ENCODE measurements at regions not wholly inside any gene's neighbourhood (a gene's known extent, or its start where the extent isn't known, plus 50 kb on each side); places are given as distances from the start of the nearest gene placed in this dataset.

DNA sequence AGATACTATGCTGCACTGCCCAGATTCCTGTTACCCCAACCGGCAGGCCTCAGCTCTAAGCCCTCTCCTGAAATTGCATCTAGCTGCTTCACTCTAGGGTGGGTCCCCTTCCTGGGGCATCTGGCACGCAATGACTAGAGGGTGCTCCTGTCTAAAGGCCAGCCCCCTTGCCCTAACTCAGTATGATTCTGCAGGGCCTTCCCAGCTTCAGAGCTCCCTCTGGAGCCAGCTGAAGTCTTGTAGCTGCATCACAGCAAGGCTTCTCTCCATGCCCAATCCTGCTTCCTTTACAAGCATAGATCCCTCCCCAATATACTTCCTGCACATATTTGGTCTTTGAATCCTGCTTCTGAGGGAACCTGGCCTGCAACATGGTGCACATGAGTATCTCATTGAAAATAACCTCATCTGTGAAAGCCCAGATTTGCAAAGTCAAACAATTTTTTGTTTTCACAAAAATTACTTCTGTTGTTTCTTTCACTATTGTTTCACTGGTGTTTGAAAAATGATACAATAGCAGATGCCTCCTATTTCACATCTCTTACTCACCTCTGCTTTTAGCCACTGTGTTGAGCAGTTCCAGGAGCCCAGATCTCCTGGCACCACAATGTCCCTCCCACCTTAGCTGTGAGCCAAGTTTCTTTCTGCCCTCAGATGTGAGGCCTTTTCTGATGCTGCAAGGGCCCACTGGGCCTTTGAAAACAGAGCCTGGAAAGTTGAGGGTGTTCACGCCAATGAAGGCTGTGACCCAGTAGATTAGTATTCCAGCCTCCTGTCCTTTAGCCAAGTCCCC, 169.5 kb upstream of the EGLN3 start:
- no peaks in the 10 kb centered on the region for H3K4me1 Mint-ChIP-seq (ENCODE audit: low read depth)
- H3K27me3 Mint-ChIP-seq = peaks cover 6% of the 10 kb centered on the region
- no peak overlapping the region for H3K27ac Mint-ChIP-seq
- H3K36me3 Mint-ChIP-seq = peaks cover 3% of the 10 kb centered on the region
- peaks cover 4% of the 10 kb centered on the region for H3K9me3 Mint-ChIP-seq (ENCODE audit: low read depth)
- H3K4me3 Mint-ChIP-seq = no peak overlapping the region

DNA sequence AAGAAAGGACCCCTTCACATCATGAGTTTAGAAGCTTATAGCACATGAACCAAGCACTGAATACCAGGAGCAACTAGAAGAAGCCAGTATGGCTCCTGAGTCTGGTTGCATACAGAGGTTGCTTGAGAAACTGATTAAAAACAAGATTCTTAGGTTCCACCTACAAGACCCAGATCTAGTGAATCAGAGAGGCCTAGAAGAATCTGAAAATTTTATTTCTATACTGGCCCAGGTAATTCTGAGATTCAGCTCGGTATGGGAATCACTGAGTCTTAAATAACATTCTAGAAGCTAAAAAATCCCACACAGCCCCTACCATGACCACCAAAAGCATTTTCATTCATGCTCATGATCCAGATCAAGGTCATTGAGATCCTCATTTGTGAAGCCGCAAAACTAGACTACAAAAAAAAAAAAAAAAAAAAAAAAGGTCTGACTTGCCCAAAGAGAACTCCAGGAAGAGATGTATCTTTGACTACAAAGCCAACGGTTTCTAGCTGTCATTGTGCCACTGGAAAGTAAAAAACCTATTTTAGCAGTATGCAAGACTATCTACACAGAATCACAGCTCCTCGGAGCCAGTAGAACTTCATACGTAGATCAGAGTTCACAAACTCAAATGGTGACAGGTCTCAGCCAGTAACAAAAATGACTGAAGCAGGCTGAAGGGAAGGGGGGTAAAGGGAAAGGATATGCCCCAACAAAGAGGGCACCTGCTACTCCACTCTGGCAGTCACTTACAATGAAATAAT, 168.4 kb upstream of the EGLN3 start:
- Mint-ChIP-seq H3K4me1 (ENCODE audit: low read depth) (no peaks in the 10 kb centered on the region), H3K36me3 (peaks cover 3% of the 10 kb centered on the region), H3K27ac (no peak overlapping the region), H3K27me3 (peaks cover 11% of the 10 kb centered on the region), H3K9me3 (ENCODE audit: low read depth) (peaks cover 4% of the 10 kb centered on the region), H3K4me3 (no peak overlapping the region)

- Mint-ChIP-seq H3K27me3 (peaks cover 8% of the 10 kb centered on the region), H3K36me3 (peaks cover 3% of the 10 kb centered on the region), H3K9me3 (ENCODE audit: low read depth) (peaks cover 4% of the 10 kb centered on the region)
These were observed 163.1 kb upstream of the EGLN3 start for GRCh38 chr14:34113991-34114390.

DNA sequence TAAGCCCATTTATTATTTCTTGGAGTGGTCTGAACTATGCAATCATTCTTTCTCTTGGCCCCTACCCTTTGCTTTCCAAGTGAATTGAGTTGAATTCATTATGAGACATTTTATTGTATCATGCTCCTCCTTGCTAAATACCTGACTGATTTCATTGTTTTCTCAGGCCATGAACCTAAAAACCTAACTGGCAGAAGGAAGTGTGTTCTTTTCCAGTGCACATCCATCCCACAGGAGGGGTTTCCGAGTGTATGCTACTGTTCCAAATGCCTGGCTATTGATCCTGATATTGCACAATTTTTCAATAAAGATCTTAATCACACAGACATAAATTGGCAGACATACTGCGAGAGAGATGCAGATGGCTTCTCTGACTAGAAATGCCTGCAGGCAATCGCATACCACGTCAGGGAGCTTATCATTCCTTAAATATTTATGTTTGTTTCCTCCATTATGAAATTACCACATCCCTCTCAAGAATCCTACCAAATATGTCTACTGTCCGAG, 162.2 kb upstream of the EGLN3 start:
- Mint-ChIP-seq H3K4me1 (ENCODE audit: low read depth) (no peaks in the 10 kb centered on the region), H3K27me3 (peaks cover 8% of the 10 kb centered on the region), H3K36me3 (peaks cover 3% of the 10 kb centered on the region), H3K4me3 (no peak overlapping the region), H3K9me3 (ENCODE audit: low read depth) (peaks cover 4% of the 10 kb centered on the region), H3K27ac (no peak overlapping the region)

More at GRCh38 chr14:34113991-34114390, 163.1 kb upstream of the EGLN3 start:
- no peaks in the 10 kb centered on the region for H3K4me1 Mint-ChIP-seq (ENCODE audit: low read depth)
- H3K27ac Mint-ChIP-seq = no peak overlapping the region
- no peak overlapping the region for H3K4me3 Mint-ChIP-seq

DNA sequence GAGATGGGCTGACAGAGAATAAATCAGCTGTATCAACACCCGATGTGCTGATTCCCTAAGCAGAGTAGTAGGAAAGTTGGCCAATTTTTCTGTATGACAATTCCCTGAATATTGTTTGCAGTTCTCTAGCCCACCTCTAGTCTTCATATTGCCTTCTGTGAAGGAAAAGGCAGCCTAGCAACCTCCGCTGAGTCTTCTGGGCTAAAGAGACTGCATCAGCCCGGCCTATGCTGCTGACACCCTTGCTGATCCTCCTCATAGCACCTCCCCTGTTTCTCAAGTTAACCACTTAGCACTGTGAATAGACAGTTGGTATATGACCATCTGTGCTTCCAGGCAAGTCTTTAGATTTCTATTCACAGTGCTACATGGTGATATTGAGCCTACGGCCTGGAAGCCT, 161.1 kb upstream of the EGLN3 start:
- peaks cover 3% of the 10 kb centered on the region for H3K36me3 Mint-ChIP-seq
- H3K4me3 Mint-ChIP-seq = no peak overlapping the region
- no peak overlapping the region for H3K27ac Mint-ChIP-seq

GRCh38 chr14:34111505-34111904, 160.6 kb upstream of the EGLN3 start:
- Mint-ChIP-seq H3K4me1 (ENCODE audit: low read depth) (no peaks in the 10 kb centered on the region), H3K36me3 (peaks cover 3% of the 10 kb centered on the region), H3K27me3 (peaks cover 7% of the 10 kb centered on the region), H3K9me3 (ENCODE audit: low read depth) (peaks cover 4% of the 10 kb centered on the region), H3K4me3 (no peak overlapping the region), H3K27ac (no peak overlapping the region)

More for the DNA sequence above, 161.1 kb upstream of the EGLN3 start:
- Mint-ChIP-seq H3K4me1 (ENCODE audit: low read depth) (no peaks in the 10 kb centered on the region), H3K27me3 (peaks cover 7% of the 10 kb centered on the region), H3K9me3 (ENCODE audit: low read depth) (peaks cover 4% of the 10 kb centered on the region)

GRCh38 chr14:34110531-34110930, 159.7 kb upstream of the EGLN3 start:
- H3K4me3 Mint-ChIP-seq = no peak overlapping the region
- H3K27me3 Mint-ChIP-seq = peaks cover 5% of the 10 kb centered on the region
- H3K9me3 Mint-ChIP-seq (ENCODE audit: low read depth) = no peaks in the 10 kb centered on the region
- H3K4me1 Mint-ChIP-seq (ENCODE audit: low read depth) = no peaks in the 10 kb centered on the region
- no peak overlapping the region for H3K27ac Mint-ChIP-seq
- no peaks in the 10 kb centered on the region for H3K36me3 Mint-ChIP-seq

GRCh38 chr14:34107441-34107840, 156.6 kb upstream of the EGLN3 start:
- no peaks in the 10 kb centered on the region for H3K9me3 Mint-ChIP-seq (ENCODE audit: low read depth)
- H3K4me3 Mint-ChIP-seq = no peak overlapping the region
- H3K27me3 Mint-ChIP-seq = no peaks in the 10 kb centered on the region
- no peaks in the 10 kb centered on the region for H3K36me3 Mint-ChIP-seq
- no peaks in the 10 kb centered on the region for H3K4me1 Mint-ChIP-seq (ENCODE audit: low read depth)
- no peak overlapping the region for H3K27ac Mint-ChIP-seq

DNA sequence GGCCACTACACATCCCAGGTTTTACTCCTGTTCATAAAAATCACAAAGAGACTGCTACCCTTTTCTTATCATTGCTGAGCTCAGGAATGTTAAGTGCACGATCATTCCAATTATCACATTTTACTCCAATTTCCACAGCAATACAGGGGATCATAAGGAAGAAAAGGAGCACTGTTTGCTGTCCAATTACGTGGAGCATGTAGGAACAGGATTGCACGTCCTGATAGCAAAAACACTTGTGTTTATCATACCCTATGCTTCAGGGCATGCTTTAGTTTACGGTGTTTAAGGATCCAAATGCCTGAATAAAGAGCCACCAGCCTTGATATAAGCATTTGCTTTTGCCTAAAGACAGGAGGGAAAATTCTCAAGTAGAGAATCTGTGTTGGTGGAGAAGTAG, 155.4 kb upstream of the EGLN3 start:
- H3K4me1 Mint-ChIP-seq (ENCODE audit: low read depth) = no peaks in the 10 kb centered on the region
- no peaks in the 10 kb centered on the region for H3K9me3 Mint-ChIP-seq (ENCODE audit: low read depth)
- no peak overlapping the region for H3K27ac Mint-ChIP-seq
- H3K27me3 Mint-ChIP-seq = no peaks in the 10 kb centered on the region
- no peak overlapping the region for H3K4me3 Mint-ChIP-seq
- H3K36me3 Mint-ChIP-seq = no peaks in the 10 kb centered on the region

DNA sequence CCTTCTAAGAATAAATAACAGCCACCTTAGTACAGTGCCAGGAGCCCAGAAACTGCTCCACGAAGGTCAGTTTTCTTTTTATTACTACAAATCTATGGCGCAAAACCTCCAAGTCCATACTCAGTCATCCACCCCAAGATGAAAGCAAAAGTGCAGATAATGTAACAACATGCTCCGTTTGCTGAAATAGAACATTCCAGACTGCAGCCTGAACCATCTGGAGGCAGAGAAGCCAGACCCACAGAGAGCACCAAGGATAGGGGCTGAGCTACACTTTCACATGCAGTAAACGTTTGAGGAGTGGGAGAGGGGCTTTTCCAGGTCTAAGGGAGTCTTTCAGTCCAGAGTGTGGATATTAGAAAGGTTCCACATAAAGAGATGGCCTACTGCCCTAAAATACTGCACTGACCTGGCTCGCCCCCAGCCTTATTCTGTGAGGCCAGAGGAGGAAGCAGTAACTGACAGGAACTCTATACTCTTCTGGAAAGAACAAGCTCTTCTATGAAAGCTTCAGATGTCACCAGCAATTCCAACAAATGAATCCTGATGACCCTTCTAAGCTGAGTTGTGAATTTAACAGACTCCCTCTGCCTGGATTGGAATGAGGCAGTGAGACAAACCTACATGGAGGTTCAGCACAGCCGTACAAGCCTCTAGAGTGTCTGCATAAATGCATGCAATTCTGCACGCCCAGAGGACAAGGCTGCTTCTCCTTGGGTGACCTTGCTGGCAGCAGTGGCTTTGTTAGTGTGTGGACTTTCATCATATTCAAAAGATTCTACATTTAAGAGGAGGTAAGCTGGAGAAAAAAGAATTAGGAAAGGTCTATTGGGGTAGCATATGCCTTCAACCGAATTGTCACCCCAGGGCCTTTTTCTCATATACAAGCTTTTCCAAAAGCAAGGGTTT, 153.9 kb upstream of the EGLN3 start:
- no peaks in the 10 kb centered on the region for H3K36me3 Mint-ChIP-seq

GRCh38 chr14:34103176-34103575, 152.3 kb upstream of the EGLN3 start:
- H3K4me1 Mint-ChIP-seq (ENCODE audit: low read depth) = peaks cover 2% of the 10 kb centered on the region

More for the DNA sequence above, 153.9 kb upstream of the EGLN3 start:
- no peak overlapping the region for H3K27ac Mint-ChIP-seq
- no peaks in the 10 kb centered on the region for H3K9me3 Mint-ChIP-seq (ENCODE audit: low read depth)
- H3K27me3 Mint-ChIP-seq = no peaks in the 10 kb centered on the region
- H3K4me3 Mint-ChIP-seq = no peak overlapping the region
- no peaks in the 10 kb centered on the region for H3K4me1 Mint-ChIP-seq (ENCODE audit: low read depth)

DNA sequence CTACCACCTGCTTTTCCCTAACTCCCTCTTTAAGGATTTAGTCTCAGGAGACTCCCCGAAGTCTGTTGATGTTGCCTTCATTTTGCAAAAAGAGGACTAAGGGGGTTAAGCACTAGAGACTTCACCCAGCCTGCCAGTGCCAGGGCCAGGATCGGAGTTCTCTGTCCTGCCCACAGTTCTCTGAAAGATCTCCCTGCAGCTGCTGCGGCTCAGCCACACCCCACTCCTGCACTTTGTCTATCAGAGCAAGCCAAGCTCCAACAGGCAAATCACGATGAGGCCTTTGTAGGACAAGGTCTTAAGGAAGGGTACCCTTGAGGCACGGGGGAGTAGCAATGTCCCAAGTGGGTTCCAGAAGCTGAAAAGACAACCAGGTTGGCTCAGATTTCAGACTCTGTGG, 148.8 kb upstream of the EGLN3 start:
- Mint-ChIP-seq H3K4me1 (ENCODE audit: low read depth) (peaks cover 5% of the 10 kb centered on the region), H3K9me3 (ENCODE audit: low read depth) (no peaks in the 10 kb centered on the region), H3K27ac (no peak overlapping the region), H3K4me3 (no peak overlapping the region), H3K27me3 (no peaks in the 10 kb centered on the region), H3K36me3 (no peaks in the 10 kb centered on the region)

More at GRCh38 chr14:34103176-34103575, 152.3 kb upstream of the EGLN3 start:
- no peak overlapping the region for H3K4me3 Mint-ChIP-seq
- H3K27ac Mint-ChIP-seq = no peak overlapping the region
- no peaks in the 10 kb centered on the region for H3K36me3 Mint-ChIP-seq
- H3K27me3 Mint-ChIP-seq = no peaks in the 10 kb centered on the region
- no peaks in the 10 kb centered on the region for H3K9me3 Mint-ChIP-seq (ENCODE audit: low read depth)

DNA sequence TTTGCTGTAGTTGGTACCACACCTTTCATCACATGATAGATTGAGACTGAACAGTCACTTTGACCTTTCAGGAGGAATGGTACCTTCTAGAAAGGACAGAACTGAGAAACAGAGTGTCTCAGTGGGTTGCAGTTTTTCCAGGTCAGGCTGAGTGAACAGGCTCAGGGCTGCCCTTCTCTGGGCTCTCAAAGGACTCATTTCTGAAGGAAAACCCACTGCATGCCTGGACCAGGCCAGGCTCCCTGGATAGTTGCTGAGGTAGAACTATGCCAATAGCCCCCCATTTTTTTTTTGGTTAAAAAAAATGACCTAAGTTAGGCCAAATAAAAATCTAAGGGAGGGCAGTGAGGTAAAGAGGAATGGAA, 148.1 kb upstream of the EGLN3 start:
- Mint-ChIP-seq H3K4me3 (no peak overlapping the region), H3K27me3 (no peaks in the 10 kb centered on the region), H3K36me3 (no peaks in the 10 kb centered on the region), H3K27ac (no peak overlapping the region), H3K9me3 (ENCODE audit: low read depth) (no peaks in the 10 kb centered on the region), H3K4me1 (ENCODE audit: low read depth) (peaks cover 12% of the 10 kb centered on the region)

DNA sequence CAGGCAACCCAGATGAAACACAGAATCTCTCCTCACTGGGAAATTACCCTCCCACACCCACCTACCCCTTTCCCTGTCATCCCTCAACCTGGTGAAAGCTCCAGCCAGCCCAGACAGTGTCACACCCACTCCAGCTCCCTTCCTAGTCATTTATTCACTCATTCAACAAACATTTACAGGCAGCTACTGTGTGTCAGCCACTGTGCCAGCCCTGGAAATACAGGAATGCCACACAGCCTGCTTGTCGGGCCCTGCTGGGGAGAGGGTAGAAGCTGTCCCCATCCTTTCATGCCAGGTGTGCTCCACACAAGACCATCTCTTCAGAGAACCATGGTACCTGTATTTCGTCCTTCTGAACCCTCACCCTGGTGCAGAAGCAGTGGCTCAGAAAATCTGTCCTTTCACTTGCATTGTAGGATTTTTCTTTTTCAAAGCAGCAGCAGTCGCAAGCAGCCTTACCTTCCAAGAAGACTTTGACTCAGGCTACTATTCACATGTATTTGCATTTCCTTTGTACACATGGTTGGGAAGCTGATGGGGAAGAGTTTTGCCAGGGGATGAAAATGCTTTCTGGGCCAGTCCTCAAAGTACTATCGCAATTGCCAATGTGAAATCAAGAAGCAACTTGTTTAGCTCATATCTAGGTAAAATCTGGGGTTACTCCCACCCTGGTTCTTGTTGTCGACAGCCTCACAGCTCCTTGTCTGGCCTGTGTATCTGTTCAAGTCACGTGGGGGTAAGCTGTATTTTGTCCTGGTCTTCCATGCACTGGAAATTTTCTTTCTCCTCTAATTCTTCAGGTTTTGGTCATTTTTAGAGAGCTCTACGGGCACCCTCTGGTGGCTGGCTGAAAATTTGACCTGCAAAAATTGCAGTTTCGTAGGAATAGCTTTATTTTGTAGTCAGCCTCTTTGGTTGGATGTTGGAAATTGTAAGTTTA, 147.4 kb upstream of the EGLN3 start:
- Mint-ChIP-seq H3K4me3 (no peak overlapping the region), H3K27ac (no peak overlapping the region), H3K27me3 (no peaks in the 10 kb centered on the region), H3K4me1 (ENCODE audit: low read depth) (peaks cover 18% of the 10 kb centered on the region), H3K9me3 (ENCODE audit: low read depth) (no peaks in the 10 kb centered on the region), H3K36me3 (no peaks in the 10 kb centered on the region)
